CD4-positive, alpha-beta T cell (primary cell): ENCODE measurements at regions not wholly inside any gene's neighbourhood (a gene's known extent, or its start where the extent isn't known, plus 50 kb on each side); places are given as distances from the start of the nearest gene placed in this dataset.

Experiments used
- ATAC-seq: fragments of 200-7000 bp; cut with Tn5 transposase; one replicate; pipeline ENCODE4 v1.10.0; 2022; ENCODE audit warnings: mild to moderate bottlenecking; ENCODE audit not compliant: poor library complexity
- CTCF ChIA-PET: fragments of 350-600 bp; sonication (Branson Sonifier 250); formaldehyde crosslinking; loops from one replicate; lab custom pipeline; 2021; ENCODE audit warnings: antibody characterized with exemption, inconsistent platforms; lab: Charles Lee
- POLR2A ChIA-PET: fragments of 350-600 bp; sonication (Branson Sonifier 250); formaldehyde crosslinking; loops from one replicate; lab custom pipeline; 2021; ENCODE audit warnings: antibody characterized with exemption, inconsistent platforms; lab: Charles Lee
- DNase-seq, 14 experiments: peaks; one replicate each; pipeline ENCODE4 v3.0.0-alpha.2; 2013 to 2020; ENCODE audit warnings: mixed read lengths in 2 of 14
- H3K27ac ChIP-seq, 2 donors: one replicate each; pipeline versions ENCODE4 v1.5.1 to v1.7.0; 2013; ENCODE audit warnings: low read length in 2 of 2, low read depth in 1 of 2, mild to moderate bottlenecking in 1 of 2
- H3K27me3 ChIP-seq, 2 experiments: 1 replicate in 1 of 2; 2 replicates in 1 of 2; pipeline versions ENCODE4 v1.6.1 to v1.7.0; 2013; ENCODE audit warnings: low read length in 2 of 2, control low read depth in 1 of 2, mild to moderate bottlenecking in 1 of 2, moderate library complexity in 1 of 2; ENCODE audit not compliant: insufficient read depth in 2 of 2, control insufficient read depth in 1 of 2
- H3K36me3 ChIP-seq: one replicate; pipeline ENCODE4 v1.6.1; 2013; ENCODE audit warnings: low read length, control low read depth; ENCODE audit not compliant: insufficient read depth
- H3K4me1 ChIP-seq: one replicate; pipeline ENCODE4 v1.6.1; 2013; ENCODE audit warnings: low read length, control low read depth; ENCODE audit not compliant: insufficient read depth
- H3K4me3 ChIP-seq: one replicate; pipeline ENCODE4 v1.5.1; 2013; ENCODE audit warnings: mild to moderate bottlenecking, low read length, moderate library complexity
- H3K9me3 ChIP-seq, 2 experiments: 1 replicate in 1 of 2; 2 replicates in 1 of 2; pipeline versions ENCODE4 v1.6.1 to v1.7.0; 2013; ENCODE audit warnings: low read length in 2 of 2, mild to moderate bottlenecking in 2 of 2, control low read depth in 1 of 2, moderate library complexity in 1 of 2; ENCODE audit not compliant: control insufficient read depth in 1 of 2, insufficient read depth in 1 of 2
- H3K27ac Mint-ChIP-seq: one replicate; pipeline ENCODE4 v1.8.0; 2020; ENCODE audit warnings: mixed read lengths
- H3K27me3 Mint-ChIP-seq: one replicate; pipeline ENCODE4 v1.8.0; 2021; ENCODE audit warnings: mixed read lengths
- H3K36me3 Mint-ChIP-seq: one replicate; pipeline ENCODE4 v1.8.0; 2021; ENCODE audit warnings: low read depth, mixed read lengths
- H3K4me1 Mint-ChIP-seq: one replicate; pipeline ENCODE4 v1.8.0; 2021; ENCODE audit warnings: low read depth, mixed read lengths
- H3K4me3 Mint-ChIP-seq: one replicate; pipeline ENCODE4 v1.8.0; 2020; ENCODE audit warnings: mild to moderate bottlenecking, mixed read lengths
- H3K9me3 Mint-ChIP-seq: one replicate; pipeline ENCODE4 v1.8.0; 2020; ENCODE audit warnings: mixed read lengths
- CTCF ChIP-seq: fragments of 200-600 bp; IDR thresholded peaks from one replicate; pipeline ENCODE4 v1.8.0; 2022; ENCODE audit warnings: antibody characterized with exemption, mild to moderate bottlenecking
- intact Hi-C, 2 experiments: fragments of 100-400 bp; cut with DNase I in 1 of 2; cut with micrococcal nuclease in 1 of 2; formaldehyde crosslinking; loops; one replicate each; pipeline versions ENCODE4 v1.15.1 to v1.9.0; 2023 to 2025; cut with DNase I, micrococcal nuclease

GRCh38 chr6:56314683-56315523, 67.5 kb upstream of the COL21A1 start:
- Mint-ChIP-seq H3K9me3 (no peaks in the 10 kb centered on the region), H3K4me1 (no peaks in the 10 kb centered on the region), H3K36me3 (no peaks in the 10 kb centered on the region), H3K27ac (no peak overlapping the region), H3K4me3 (no peak overlapping the region), H3K27me3 (peaks cover 1% of the 10 kb centered on the region)
- no peaks in the 10 kb centered on the region for H3K9me3 ChIP-seq
- no peaks in the 10 kb centered on the region for H3K4me1 ChIP-seq
- DNase-seq = no peak
- no peak overlapping the region for H3K4me3 ChIP-seq
- POLR2A ChIA-PET = no interaction called here
- no peaks in the 10 kb centered on the region for H3K36me3 ChIP-seq
- no peak for ATAC-seq
- H3K27me3 ChIP-seq = no peaks in the 10 kb centered on the region
- TF ChIP-seq CTCF = no peak
- CTCF ChIA-PET = no interaction called here
- H3K27ac ChIP-seq = no peak overlapping the region
- intact Hi-C loops = no loop called here

- Histone ChIP-seq H3K36me3 (no peaks in the 10 kb centered on the region), H3K9me3 (no peaks in the 10 kb centered on the region), H3K4me1 (no peaks in the 10 kb centered on the region), H3K4me3 (no peak overlapping the region), H3K27me3 (no peaks in the 10 kb centered on the region), H3K27ac (no peak overlapping the region)
- H3K27me3 Mint-ChIP-seq = peaks cover 5% of the 10 kb centered on the region
- no peaks in the 10 kb centered on the region for H3K4me1 Mint-ChIP-seq
- no peaks in the 10 kb centered on the region for H3K9me3 Mint-ChIP-seq
- H3K36me3 Mint-ChIP-seq = no peaks in the 10 kb centered on the region
- DNase-seq (no peak), ATAC-seq (no peak)
- CTCF ChIA-PET = no interaction called here
- intact Hi-C loops = no loop called here
- no peak overlapping the region for H3K27ac Mint-ChIP-seq
- H3K4me3 Mint-ChIP-seq = no peak overlapping the region
- TF ChIP-seq CTCF = no peak
- POLR2A ChIA-PET = no interaction called here
These were observed 64.4 kb upstream of the COL21A1 start for GRCh38 chr6:56311533-56312448.

GRCh38 chr6:56311061-56311460, 63.7 kb upstream of the COL21A1 start:
- ChIA-PET POLR2A (no interaction called here), CTCF (no interaction called here)
- no peak overlapping the region for H3K4me3 Mint-ChIP-seq
- H3K27ac Mint-ChIP-seq = no peak overlapping the region
- H3K36me3 Mint-ChIP-seq = no peaks in the 10 kb centered on the region
- intact Hi-C loops = no loop called here
- Histone ChIP-seq H3K4me1 (no peaks in the 10 kb centered on the region), H3K4me3 (no peak overlapping the region), H3K27me3 (no peaks in the 10 kb centered on the region), H3K27ac (no peak overlapping the region), H3K9me3 (no peaks in the 10 kb centered on the region), H3K36me3 (no peaks in the 10 kb centered on the region)
- H3K27me3 Mint-ChIP-seq = peaks cover 5% of the 10 kb centered on the region
- no peak for TF ChIP-seq CTCF
- ATAC-seq (no peak), DNase-seq (no peak)
- no peaks in the 10 kb centered on the region for H3K9me3 Mint-ChIP-seq
- H3K4me1 Mint-ChIP-seq = no peaks in the 10 kb centered on the region
